ENCODE measurements at regions not wholly inside any gene's neighbourhood (a gene's known extent, or its start where the extent isn't known, plus 50 kb on each side); places are given as distances from the start of the nearest gene placed in this dataset.
"Not testable (repeated sequence)": the region's sequence is repeated elsewhere in the genome, so short reads cannot be mapped to it uniquely, and the experiment has no call there.

GRCh38 chr1:65632235-65632634 lies 160.5 kb upstream of the PDE4B start:
- intact Hi-C loops (cut with DNase I) = no loop called here
- no peak for ATAC-seq
- no peak for DNase-seq
- 92% methylated on average over 2 of the region's 2 CpGs for WGBS, 2 donors
- no peaks in the 10 kb centered on the region for H3K36me3 ChIP-seq
- H3K27ac ChIP-seq = no peak overlapping the region
- no peak for TF ChIP-seq CTCF (IDR thresholded peaks at IDR 0.05)
- H3K4me3 ChIP-seq = no peak overlapping the region
- no peaks in the 10 kb centered on the region for H3K9me3 ChIP-seq
- no peaks in the 10 kb centered on the region for H3K27me3 ChIP-seq
- H3K4me1 ChIP-seq = no peaks in the 10 kb centered on the region

- ATAC-seq = no peak
- WGBS, 2 donors = 99 to 100% methylated on average over 1 of the region's 1 CpG
Observed at GRCh38 chr1:65640046-65640445, 152.6 kb upstream of the PDE4B start.

GRCh38 chr1:65649185-65649584 lies 143.5 kb upstream of the PDE4B start:
- 83 to 97% methylated on average over 1 of the region's 1 CpG for WGBS, 2 donors

More at GRCh38 chr1:65640046-65640445, 152.6 kb upstream of the PDE4B start:
- TF ChIP-seq CTCF (IDR thresholded peaks at IDR 0.05) = no peak
- Histone ChIP-seq H3K9me3 (peaks cover 0 to 6% (median 0%) of the 10 kb centered on the region in 11 donors), H3K4me1 (no peaks in the 10 kb centered on the region), H3K4me3 (no peak overlapping the region), H3K36me3 (no peaks in the 10 kb centered on the region), H3K27ac (no peak overlapping the region), H3K27me3 (no peaks in the 10 kb centered on the region)
- intact Hi-C loops (cut with DNase I) = no loop called here
- no peak for DNase-seq

GRCh38 chr1:65650682-65651081 lies 142.0 kb upstream of the PDE4B start:
- H3K4me3 ChIP-seq = no peak overlapping the region
- no peaks in the 10 kb centered on the region for H3K4me1 ChIP-seq
- H3K36me3 ChIP-seq = no peaks in the 10 kb centered on the region
- peaks cover 0 to 7% (median 0%) of the 10 kb centered on the region in 7 donors for H3K27me3 ChIP-seq
- 49 to 52% methylated on average over 1 of the region's 1 CpG for WGBS, 2 donors
- TF ChIP-seq CTCF (IDR thresholded peaks at IDR 0.05) = no peak
- no peak overlapping the region for H3K27ac ChIP-seq
- peaks cover 0 to 17% (median 0%) of the 10 kb centered on the region in 11 donors for H3K9me3 ChIP-seq
- intact Hi-C loops (cut with DNase I) = no loop called here
- no peak for ATAC-seq
- no peak for DNase-seq

More at GRCh38 chr1:65649185-65649584, 143.5 kb upstream of the PDE4B start:
- H3K36me3 ChIP-seq; H3K4me1 ChIP-seq; H3K27ac ChIP-seq; H3K27me3 ChIP-seq; DNase-seq; intact Hi-C loops (cut with DNase I); ATAC-seq; H3K4me3 ChIP-seq: not testable (repeated sequence)
- peaks cover 0 to 17% (median 0%) of the 10 kb centered on the region in 11 donors for H3K9me3 ChIP-seq

- 81 to 87% methylated on average over 2 of the region's 2 CpGs for WGBS, 2 donors
- H3K27ac ChIP-seq; DNase-seq; H3K4me1 ChIP-seq; ATAC-seq; H3K4me3 ChIP-seq; intact Hi-C loops (cut with DNase I); H3K36me3 ChIP-seq; H3K27me3 ChIP-seq: not testable (repeated sequence)
- H3K9me3 ChIP-seq = peaks cover 0 to 17% (median 0%) of the 10 kb centered on the region in 11 donors
Observed at GRCh38 chr1:65654526-65654925, 138.2 kb upstream of the PDE4B start.

- H3K27ac ChIP-seq; H3K4me3 ChIP-seq; H3K4me1 ChIP-seq; ATAC-seq; H3K27me3 ChIP-seq; intact Hi-C loops (cut with DNase I); H3K36me3 ChIP-seq; DNase-seq: not testable (repeated sequence)
- WGBS, 2 donors = 99 to 100% methylated on average over 2 of the region's 2 CpGs
- peaks cover 0 to 17% (median 0%) of the 10 kb centered on the region in 11 donors for H3K9me3 ChIP-seq
Observed at GRCh38 chr1:65657609-65658008, 135.1 kb upstream of the PDE4B start.

Measured in heart right ventricle (tissue), 16 donors.